H9 (cell line): ENCODE measurements at regions not wholly inside any gene's neighbourhood (a gene's known extent, or its start where the extent isn't known, plus 50 kb on each side); places are given as distances from the start of the nearest gene placed in this dataset.

Experiments used
- DNase-seq: peaks from one replicate; pipeline ENCODE4 v3.0.0-alpha.2; 2017
- H2AFZ ChIP-seq: one replicate; pipeline ENCODE4 v1.6.1; 2013; ENCODE audit warnings: mild to moderate bottlenecking, low read length, control low read depth, moderate library complexity
- H2AK5ac ChIP-seq: 2 replicates; pipeline ENCODE4 v1.6.1; 2013; ENCODE audit warnings: low read length, control low read depth, mixed read lengths; ENCODE audit not compliant: insufficient read length
- H2BK120ac ChIP-seq: one replicate; pipeline ENCODE4 v1.6.1; 2013; ENCODE audit warnings: low read depth, mild to moderate bottlenecking, low read length, control low read depth, inconsistent platforms; ENCODE audit not compliant: poor library complexity, severe bottlenecking
- H2BK12ac ChIP-seq: 2 replicates; pipeline ENCODE4 v1.6.1; 2013; ENCODE audit warnings: low read length, control low read depth, mixed read lengths, low read depth; ENCODE audit not compliant: insufficient read length
- H2BK15ac ChIP-seq: 2 replicates; pipeline ENCODE4 v1.6.1; 2013; ENCODE audit warnings: low read depth, low read length, control low read depth
- H2BK20ac ChIP-seq: one replicate; pipeline ENCODE4 v1.6.1; 2013; ENCODE audit warnings: low read depth, mild to moderate bottlenecking, low read length, control low read depth, inconsistent platforms; ENCODE audit not compliant: poor library complexity, severe bottlenecking
- H2BK5ac ChIP-seq: 2 replicates; pipeline ENCODE4 v1.6.1; 2013; ENCODE audit warnings: low read length, control low read depth, mixed read lengths; ENCODE audit not compliant: insufficient read length
- H3K14ac ChIP-seq: 2 replicates; pipeline ENCODE4 v1.6.1; 2013; ENCODE audit warnings: low read length, control low read depth; ENCODE audit not compliant: insufficient read depth
- H3K18ac ChIP-seq: 2 replicates; pipeline ENCODE4 v1.6.1; 2013; ENCODE audit warnings: low read depth, mild to moderate bottlenecking, mixed read lengths, low read length, control low read depth; ENCODE audit not compliant: insufficient read length
- H3K23ac ChIP-seq: 2 replicates; pipeline ENCODE4 v1.6.1; 2013; ENCODE audit warnings: low read length, control low read depth, mixed read lengths, low read depth; ENCODE audit not compliant: insufficient read length
- H3K23me2 ChIP-seq: 2 replicates; pipeline ENCODE4 v1.6.1; 2013; ENCODE audit warnings: low read depth, mild to moderate bottlenecking, mixed read lengths, low read length, control low read depth; ENCODE audit not compliant: insufficient read length, poor library complexity, severe bottlenecking
- H3K27ac ChIP-seq: 2 replicates; pipeline ENCODE4 v1.5.1; 2013; ENCODE audit warnings: low read length, control low read depth, mixed read lengths, low read depth; ENCODE audit not compliant: insufficient read length
- H3K27me3 ChIP-seq: 2 replicates; pipeline ENCODE4 v1.6.1; 2013; ENCODE audit warnings: low read length, control low read depth, inconsistent platforms; ENCODE audit not compliant: insufficient read depth
- H3K4ac ChIP-seq: 2 replicates; pipeline ENCODE4 v1.6.1; 2013; ENCODE audit warnings: low read depth, mild to moderate bottlenecking, control low read depth, inconsistent platforms, low read length, moderate library complexity
- H3K4me1 ChIP-seq: 2 replicates; pipeline ENCODE4 v1.6.1; 2013; ENCODE audit warnings: low read length, control low read depth, inconsistent platforms; ENCODE audit not compliant: insufficient read depth
- H3K4me2 ChIP-seq: 2 replicates; pipeline ENCODE4 v1.6.1; 2013; ENCODE audit warnings: low read length, control low read depth, mixed read lengths; ENCODE audit not compliant: insufficient read length, insufficient read depth
- H3K56ac ChIP-seq: 2 replicates; pipeline ENCODE4 v1.6.1; 2013; ENCODE audit warnings: low read depth, mild to moderate bottlenecking, mixed read lengths, low read length, control low read depth; ENCODE audit not compliant: insufficient read length
- H3K79me1 ChIP-seq: 2 replicates; pipeline ENCODE4 v1.6.1; 2013; ENCODE audit warnings: low read depth, mild to moderate bottlenecking, moderate library complexity, low read length, control low read depth, inconsistent platforms; ENCODE audit not compliant: insufficient read depth, poor library complexity, severe bottlenecking
- H3K79me2 ChIP-seq: 2 replicates; pipeline ENCODE4 v1.6.1; 2013; ENCODE audit warnings: low read length, control low read depth, inconsistent platforms; ENCODE audit not compliant: insufficient read depth
- H3K9ac ChIP-seq: 2 replicates; pipeline ENCODE4 v1.6.1; 2013; ENCODE audit warnings: low read length, control low read depth, mixed read lengths; ENCODE audit not compliant: insufficient read length; ENCODE audit errors: extremely low read depth
- H3K9me3 ChIP-seq: one replicate; pipeline ENCODE4 v1.6.1; 2013; ENCODE audit warnings: low read depth, low read length, inconsistent platforms; ENCODE audit not compliant: control insufficient read depth
- H3T11ph ChIP-seq: one replicate; pipeline ENCODE4 v1.6.1; 2013; ENCODE audit warnings: mild to moderate bottlenecking, low read length, control low read depth, inconsistent platforms
- H4K20me1 ChIP-seq: one replicate; pipeline ENCODE4 v1.6.1; 2013; ENCODE audit not compliant: control insufficient read depth, insufficient read length, insufficient read depth
- H4K5ac ChIP-seq: 2 replicates; pipeline ENCODE4 v1.6.1; 2013; ENCODE audit warnings: low read depth, mild to moderate bottlenecking, mixed read lengths, low read length, control low read depth; ENCODE audit not compliant: insufficient read length
- H4K8ac ChIP-seq: replicated peaks from 2 replicates; pipeline ENCODE4 v1.6.1; 2013; ENCODE audit warnings: low read length, control low read depth, mixed read lengths, low read depth; ENCODE audit not compliant: insufficient read length
- H4K91ac ChIP-seq: 2 replicates; pipeline ENCODE4 v1.6.1; 2013; ENCODE audit warnings: low read depth, mild to moderate bottlenecking, moderate library complexity, mixed read lengths, low read length, control low read depth; ENCODE audit not compliant: insufficient read length
- H3K27ac Mint-ChIP-seq, 3 experiments: 2 replicates in 2 of 3; 3 replicates in 1 of 3; pipeline ENCODE4 v1.8.0; 2020 to 2021; ENCODE audit warnings: mixed read lengths in 3 of 3, mild to moderate bottlenecking in 1 of 3, moderate library complexity in 1 of 3
- H3K27me3 Mint-ChIP-seq: 2 replicates; pipeline ENCODE4 v1.8.0; 2021; ENCODE audit warnings: low read depth, mild to moderate bottlenecking, moderate library complexity, mixed read lengths
- H3K36me3 Mint-ChIP-seq, 3 experiments: 2 replicates in 2 of 3; 3 replicates in 1 of 3; pipeline ENCODE4 v1.8.0; 2020 to 2021; ENCODE audit warnings: low read depth in 3 of 3, mixed read lengths in 3 of 3; ENCODE audit not compliant: insufficient read depth in 1 of 3
- H3K4me1 Mint-ChIP-seq, 2 experiments: 2 replicates each; pipeline ENCODE4 v1.8.0; 2020; ENCODE audit warnings: mixed read lengths in 2 of 2
- H3K4me3 Mint-ChIP-seq, 2 experiments: 2 replicates in 1 of 2; 3 replicates in 1 of 2; pipeline ENCODE4 v1.8.0; 2020 to 2021; ENCODE audit warnings: mild to moderate bottlenecking in 2 of 2, mixed read lengths in 2 of 2, moderate library complexity in 1 of 2
- H3K9me3 Mint-ChIP-seq, 2 experiments: 2 replicates in 1 of 2; 3 replicates in 1 of 2; pipeline ENCODE4 v1.8.0; 2020; ENCODE audit warnings: mild to moderate bottlenecking in 2 of 2, mixed read lengths in 2 of 2, moderate library complexity in 1 of 2
- TF ChIP-seq, protein P1 (sequence below): fragments of 200-600 bp; sonication (generic); conservative IDR thresholded peaks from 3 replicates; pipeline ENCODE4 v1.8.0; 2021; ENCODE audit warnings: antibody characterized with exemption, mild to moderate bottlenecking

DNA sequence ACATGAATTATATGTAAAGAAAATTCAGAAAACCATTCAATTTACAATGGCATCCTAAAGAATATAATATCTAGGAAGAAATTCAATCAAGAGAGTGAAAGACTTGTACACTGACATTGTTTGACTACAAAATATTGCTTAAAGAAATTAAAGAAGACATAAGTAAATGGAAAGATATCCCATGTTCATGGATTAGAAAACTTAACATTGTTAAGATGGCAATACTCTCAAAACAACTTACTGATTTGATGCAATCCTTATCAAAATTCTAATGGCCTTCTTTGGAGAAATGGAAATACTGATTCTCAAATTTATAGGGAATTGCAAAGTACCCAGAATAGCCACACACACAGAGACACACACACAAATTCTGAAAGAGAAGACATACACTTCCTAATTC is 298.3 kb upstream of the EXOC2 start:
- no peaks in the 10 kb centered on the region for H4K20me1 ChIP-seq
- H3K4me2 ChIP-seq = no peak overlapping the region
- no peak overlapping the region for H3K27ac ChIP-seq
- H3K9me3 Mint-ChIP-seq = peaks cover 3 to 14% of the 10 kb centered on the region in 2 experiments; a peak in 4 of 5 replicates
- H3K27me3 ChIP-seq = no peaks in the 10 kb centered on the region
- H3K27ac Mint-ChIP-seq = no peak overlapping the region
- no peak overlapping the region for H4K5ac ChIP-seq
- no peaks in the 10 kb centered on the region for H3K79me2 ChIP-seq
- no peak overlapping the region for H2BK120ac ChIP-seq
- H3K9ac ChIP-seq = no peak overlapping the region
- H3K79me1 ChIP-seq = no peaks in the 10 kb centered on the region
- H3K14ac ChIP-seq = no peak overlapping the region
- no peak overlapping the region for H2BK15ac ChIP-seq
- H4K91ac ChIP-seq = no peak overlapping the region
- H3K9me3 ChIP-seq = no peaks in the 10 kb centered on the region
- no peak overlapping the region for H2AK5ac ChIP-seq
- no peak overlapping the region for H2AFZ ChIP-seq
- no peak overlapping the region for H2BK5ac ChIP-seq
- no peaks in the 10 kb centered on the region for H3K4me1 ChIP-seq
- H3T11ph ChIP-seq = no peak overlapping the region
- H4K8ac ChIP-seq = no peak overlapping the region
- no peak overlapping the region for H3K4ac ChIP-seq
- H3K4me3 Mint-ChIP-seq = no peak overlapping the region
- TF ChIP-seq, protein P1, sequence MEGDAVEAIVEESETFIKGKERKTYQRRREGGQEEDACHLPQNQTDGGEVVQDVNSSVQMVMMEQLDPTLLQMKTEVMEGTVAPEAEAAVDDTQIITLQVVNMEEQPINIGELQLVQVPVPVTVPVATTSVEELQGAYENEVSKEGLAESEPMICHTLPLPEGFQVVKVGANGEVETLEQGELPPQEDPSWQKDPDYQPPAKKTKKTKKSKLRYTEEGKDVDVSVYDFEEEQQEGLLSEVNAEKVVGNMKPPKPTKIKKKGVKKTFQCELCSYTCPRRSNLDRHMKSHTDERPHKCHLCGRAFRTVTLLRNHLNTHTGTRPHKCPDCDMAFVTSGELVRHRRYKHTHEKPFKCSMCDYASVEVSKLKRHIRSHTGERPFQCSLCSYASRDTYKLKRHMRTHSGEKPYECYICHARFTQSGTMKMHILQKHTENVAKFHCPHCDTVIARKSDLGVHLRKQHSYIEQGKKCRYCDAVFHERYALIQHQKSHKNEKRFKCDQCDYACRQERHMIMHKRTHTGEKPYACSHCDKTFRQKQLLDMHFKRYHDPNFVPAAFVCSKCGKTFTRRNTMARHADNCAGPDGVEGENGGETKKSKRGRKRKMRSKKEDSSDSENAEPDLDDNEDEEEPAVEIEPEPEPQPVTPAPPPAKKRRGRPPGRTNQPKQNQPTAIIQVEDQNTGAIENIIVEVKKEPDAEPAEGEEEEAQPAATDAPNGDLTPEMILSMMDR = no peak
- H2BK20ac ChIP-seq = no peak overlapping the region
- DNase-seq = no peak
- H3K18ac ChIP-seq = no peak overlapping the region
- no peaks in the 10 kb centered on the region for H3K23me2 ChIP-seq
- peaks cover 9% of the 10 kb centered on the region for H3K27me3 Mint-ChIP-seq
- no peak overlapping the region for H2BK12ac ChIP-seq
- no peak overlapping the region for H3K56ac ChIP-seq
- H3K23ac ChIP-seq = no peak overlapping the region
- H3K4me1 Mint-ChIP-seq = peaks cover 0 to 2% of the 10 kb centered on the region in 2 experiments; a peak in 1 of 4 replicates
- H3K36me3 Mint-ChIP-seq = no peaks in the 10 kb centered on the region; a peak in 1 of 7 replicates
